ENCODE measurements at regions not wholly inside any gene's neighbourhood (a gene's known extent, or its start where the extent isn't known, plus 50 kb on each side); places are given as distances from the start of the nearest gene placed in this dataset.

DNA sequence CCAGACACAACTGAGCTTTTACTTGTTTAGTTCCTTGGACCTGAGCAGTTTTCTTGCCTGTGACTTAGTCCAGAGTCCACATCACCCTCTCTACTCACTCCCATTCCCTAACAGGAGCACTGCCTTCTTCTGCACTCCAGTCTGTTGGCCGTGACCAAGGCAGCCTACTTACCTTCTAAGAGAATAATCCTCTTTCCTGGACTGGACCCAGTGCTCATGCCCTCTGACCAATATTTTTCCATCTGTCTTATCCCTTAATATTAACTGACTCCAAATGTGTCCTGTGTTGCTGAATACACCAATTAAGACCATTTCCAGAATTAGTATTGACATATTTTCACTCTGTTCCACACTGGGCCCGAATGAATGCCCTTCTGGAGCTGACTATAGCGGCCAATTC is 681.0 kb upstream of the KIF2B start:
- H4K20me1 ChIP-seq (ENCODE audit: control insufficient read depth, extremely low read depth, insufficient read depth, low read length) = no peaks in the 10 kb centered on the region
- no peaks in the 10 kb centered on the region for H3K36me3 ChIP-seq (ENCODE audit: control insufficient read depth in 2 of 2, extremely low read depth in 1 of 2, insufficient read depth in 2 of 2, low read length in 2 of 2)
- H3K4me1 ChIP-seq (ENCODE audit: control insufficient read depth, extremely low read depth, insufficient read depth, low read length) = no peaks in the 10 kb centered on the region
- dilution Hi-C loops (cut with MboI; ENCODE audit: extremely low pct_ligation_motif_present, low sequenced_read_pairs) = no loop called here
- no peak for FAIRE-seq
- no peak overlapping the region for H3K9ac ChIP-seq (ENCODE audit: control insufficient read depth, extremely low read depth, insufficient read depth, low read length)
- H3K9me3 ChIP-seq (ENCODE audit: control insufficient read depth, low read depth, low read length) = no peaks in the 10 kb centered on the region
- no peak overlapping the region for H3K4me3 ChIP-seq (ENCODE audit: control insufficient read depth in 2 of 3, extremely low read depth in 1 of 3, insufficient read depth in 2 of 3, low read depth in 1 of 3, low read length in 3 of 3)
- H3K9me1 ChIP-seq (ENCODE audit: control insufficient read depth, extremely low read depth, insufficient read depth, low read length) = no peaks in the 10 kb centered on the region
- no peak overlapping the region for H3K4me2 ChIP-seq (ENCODE audit: control insufficient read depth, extremely low read depth, insufficient read depth, low read depth, low read length)
- no peak overlapping the region for H3K27ac ChIP-seq (ENCODE audit: control insufficient read depth, insufficient read depth, low read length)
- no peak for TF ChIP-seq EZH2 (IDR thresholded peaks at IDR 0.05; ENCODE audit: low read length)
- TF ChIP-seq, protein P1, sequence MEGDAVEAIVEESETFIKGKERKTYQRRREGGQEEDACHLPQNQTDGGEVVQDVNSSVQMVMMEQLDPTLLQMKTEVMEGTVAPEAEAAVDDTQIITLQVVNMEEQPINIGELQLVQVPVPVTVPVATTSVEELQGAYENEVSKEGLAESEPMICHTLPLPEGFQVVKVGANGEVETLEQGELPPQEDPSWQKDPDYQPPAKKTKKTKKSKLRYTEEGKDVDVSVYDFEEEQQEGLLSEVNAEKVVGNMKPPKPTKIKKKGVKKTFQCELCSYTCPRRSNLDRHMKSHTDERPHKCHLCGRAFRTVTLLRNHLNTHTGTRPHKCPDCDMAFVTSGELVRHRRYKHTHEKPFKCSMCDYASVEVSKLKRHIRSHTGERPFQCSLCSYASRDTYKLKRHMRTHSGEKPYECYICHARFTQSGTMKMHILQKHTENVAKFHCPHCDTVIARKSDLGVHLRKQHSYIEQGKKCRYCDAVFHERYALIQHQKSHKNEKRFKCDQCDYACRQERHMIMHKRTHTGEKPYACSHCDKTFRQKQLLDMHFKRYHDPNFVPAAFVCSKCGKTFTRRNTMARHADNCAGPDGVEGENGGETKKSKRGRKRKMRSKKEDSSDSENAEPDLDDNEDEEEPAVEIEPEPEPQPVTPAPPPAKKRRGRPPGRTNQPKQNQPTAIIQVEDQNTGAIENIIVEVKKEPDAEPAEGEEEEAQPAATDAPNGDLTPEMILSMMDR (optimal IDR thresholded peaks at IDR 0.05 in 1 of 3, IDR thresholded peaks at IDR 0.05 in 1 of 3, conservative IDR thresholded peaks at IDR 0.05 in 1 of 3; ENCODE audit: extremely low read depth in 1 of 3, insufficient read depth in 2 of 3, low read length in 3 of 3) = no peak
- no peak for DNase-seq (ENCODE audit: low read depth, low spot score)
- no peaks in the 10 kb centered on the region for H3K79me2 ChIP-seq (ENCODE audit: control insufficient read depth, insufficient read depth, low read length)
- H2AFZ ChIP-seq (ENCODE audit: control insufficient read depth, low read length) = no peak overlapping the region
- no peaks in the 10 kb centered on the region for H3K27me3 ChIP-seq (ENCODE audit: control insufficient read depth, extremely low read depth, insufficient read depth, low read length)

DNA sequence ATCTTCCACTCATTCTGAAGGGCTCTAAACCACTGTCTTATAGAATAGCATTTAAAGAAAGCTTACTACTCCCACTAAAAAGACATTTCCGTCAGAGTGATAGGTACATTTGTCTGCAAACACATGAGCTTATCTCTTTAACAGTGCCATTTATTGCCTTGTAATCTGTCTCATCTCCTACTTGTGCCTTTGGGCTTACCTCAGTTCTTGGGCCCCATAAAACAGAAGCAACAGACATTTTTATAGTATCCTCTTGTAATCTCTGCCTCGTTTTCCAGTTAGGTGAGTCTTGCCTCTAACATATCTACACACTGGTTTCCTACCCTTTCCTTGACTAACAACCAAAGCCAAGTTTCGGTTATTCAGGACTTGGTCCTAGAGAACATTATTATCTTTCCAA is 681.4 kb upstream of the KIF2B start:
- H3K9me1 ChIP-seq (ENCODE audit: control insufficient read depth, extremely low read depth, insufficient read depth, low read length) = no peaks in the 10 kb centered on the region
- H3K36me3 ChIP-seq (ENCODE audit: control insufficient read depth in 2 of 2, extremely low read depth in 1 of 2, insufficient read depth in 2 of 2, low read length in 2 of 2) = no peaks in the 10 kb centered on the region
- no peaks in the 10 kb centered on the region for H4K20me1 ChIP-seq (ENCODE audit: control insufficient read depth, extremely low read depth, insufficient read depth, low read length)
- no peak overlapping the region for H3K9ac ChIP-seq (ENCODE audit: control insufficient read depth, extremely low read depth, insufficient read depth, low read length)
- no peaks in the 10 kb centered on the region for H3K79me2 ChIP-seq (ENCODE audit: control insufficient read depth, insufficient read depth, low read length)
- H3K4me2 ChIP-seq (ENCODE audit: control insufficient read depth, extremely low read depth, insufficient read depth, low read depth, low read length) = no peak overlapping the region
- DNase-seq (ENCODE audit: low read depth, low spot score) (no peak), FAIRE-seq (no peak)
- dilution Hi-C loops (cut with MboI; ENCODE audit: extremely low pct_ligation_motif_present, low sequenced_read_pairs) = no loop called here
- H3K9me3 ChIP-seq (ENCODE audit: control insufficient read depth, low read depth, low read length) = no peaks in the 10 kb centered on the region
- H2AFZ ChIP-seq (ENCODE audit: control insufficient read depth, low read length) = no peak overlapping the region
- TF ChIP-seq EZH2 (IDR thresholded peaks at IDR 0.05; ENCODE audit: low read length) = no peak
- TF ChIP-seq, protein P1 (optimal IDR thresholded peaks at IDR 0.05 in 1 of 3, IDR thresholded peaks at IDR 0.05 in 1 of 3, conservative IDR thresholded peaks at IDR 0.05 in 1 of 3; ENCODE audit: extremely low read depth in 1 of 3, insufficient read depth in 2 of 3, low read length in 3 of 3) = no peak
- no peak overlapping the region for H3K27ac ChIP-seq (ENCODE audit: control insufficient read depth, insufficient read depth, low read length)
- no peaks in the 10 kb centered on the region for H3K27me3 ChIP-seq (ENCODE audit: control insufficient read depth, extremely low read depth, insufficient read depth, low read length)
- no peak overlapping the region for H3K4me3 ChIP-seq (ENCODE audit: control insufficient read depth in 2 of 3, extremely low read depth in 1 of 3, insufficient read depth in 2 of 3, low read depth in 1 of 3, low read length in 3 of 3)
- H3K4me1 ChIP-seq (ENCODE audit: control insufficient read depth, extremely low read depth, insufficient read depth, low read length) = no peaks in the 10 kb centered on the region
